Mucosa of descending colon (tissue), 3 donors: ENCODE measurements at regions not wholly inside any gene's neighbourhood (a gene's known extent, or its start where the extent isn't known, plus 50 kb on each side); places are given as distances from the start of the nearest gene placed in this dataset.

Experiments
- ATAC-seq: fragments of 200-7000 bp; cut with Tn5 transposase; one replicate; pipeline ENCODE4 v1.9.1; 2020; ENCODE audit warnings: mild to moderate bottlenecking, moderate library complexity
- DNase-seq, 3 donors: peaks; one replicate each; pipeline ENCODE4 v3.0.0-alpha.2; 2020
- H3K36me3 ChIP-seq: fragments of 200-600 bp; one replicate; pipeline ENCODE4 v1.8.0; 2021; ENCODE audit warnings: low read depth, mild to moderate bottlenecking
- H3K4me1 ChIP-seq: fragments of 200-600 bp; one replicate; pipeline ENCODE4 v1.8.0; 2021; ENCODE audit warnings: low read depth, mild to moderate bottlenecking
- H3K4me3 ChIP-seq: fragments of 200-600 bp; one replicate; pipeline ENCODE4 v1.8.0; 2021; ENCODE audit warnings: mild to moderate bottlenecking
- H3K9me3 ChIP-seq: fragments of 200-600 bp; one replicate; pipeline ENCODE4 v1.8.0; 2021; ENCODE audit warnings: mild to moderate bottlenecking
- CTCF ChIP-seq: fragments of 200-600 bp; IDR thresholded peaks from one replicate; pipeline ENCODE4 v1.8.0; 2022; ENCODE audit warnings: antibody characterized with exemption, mild to moderate bottlenecking
- intact Hi-C, 2 donors: fragments of 100-400 bp; cut with DNase I in 1 of 2; cut with micrococcal nuclease in 1 of 2; formaldehyde crosslinking; loops; one replicate each; pipeline versions ENCODE4 v1.11.0 to v1.11.1; 2022; cut with DNase I, micrococcal nuclease
- donor health status: DM: no; HTN: no; CAD: no; lungs with moderate emphysema.
- donor health status: DM: no; HTN: no; CAD: no.
- donor health status: DM: no; HTN: yes; CAD: no.

- no peaks in the 10 kb centered on the region for H3K4me1 ChIP-seq
- H3K36me3 ChIP-seq = no peaks in the 10 kb centered on the region
- ATAC-seq = no peak
- intact Hi-C loops = no loop called here
- TF ChIP-seq CTCF = no peak
- H3K4me3 ChIP-seq = no peak overlapping the region
- H3K9me3 ChIP-seq = no peaks in the 10 kb centered on the region
- no peak for DNase-seq
Measured at GRCh38 chr16:86067516-86067915, 168.6 kb downstream of the IRF8 start.

GRCh38 chr16:86067936-86068335, 169.0 kb downstream of the IRF8 start:
- TF ChIP-seq CTCF = no peak
- no peak overlapping the region for H3K4me3 ChIP-seq
- intact Hi-C loops = no loop called here
- no peaks in the 10 kb centered on the region for H3K9me3 ChIP-seq
- no peaks in the 10 kb centered on the region for H3K36me3 ChIP-seq
- H3K4me1 ChIP-seq = no peaks in the 10 kb centered on the region
- DNase-seq (no peak), ATAC-seq (no peak)

- intact Hi-C loops = no loop called here
- Histone ChIP-seq H3K4me3 (no peak overlapping the region), H3K4me1 (no peaks in the 10 kb centered on the region), H3K36me3 (no peaks in the 10 kb centered on the region), H3K9me3 (no peaks in the 10 kb centered on the region)
- DNase-seq (no peak), ATAC-seq (no peak)
- TF ChIP-seq CTCF = no peak
Measured at GRCh38 chr16:86068722-86069121, 169.8 kb downstream of the IRF8 start.

GRCh38 chr16:86069736-86070298, 170.9 kb downstream of the IRF8 start:
- Histone ChIP-seq H3K4me3 (no peak overlapping the region), H3K4me1 (no peaks in the 10 kb centered on the region), H3K36me3 (no peaks in the 10 kb centered on the region), H3K9me3 (no peaks in the 10 kb centered on the region)
- TF ChIP-seq CTCF = no peak
- intact Hi-C loops = loop anchor here (5.0 to 10.0 kb wide), 2 partner anchors 445 to 452 kb away; partner anchors contain the start of gene FOXF1 (in 1 of the 2)
- ATAC-seq (no peak), DNase-seq (no peak)

- DNase-seq (no peak), ATAC-seq (peak; percentile 23)
- no peaks in the 10 kb centered on the region for H3K9me3 ChIP-seq
- no peaks in the 10 kb centered on the region for H3K4me1 ChIP-seq
- no peak overlapping the region for H3K4me3 ChIP-seq
- no peaks in the 10 kb centered on the region for H3K36me3 ChIP-seq
- TF ChIP-seq CTCF = no peak
- intact Hi-C loops = loop anchor here (5.0 to 10.0 kb wide), 2 partner anchors 444 to 452 kb away; partner anchors contain the start of gene FOXF1 (in 1 of the 2)
Measured at GRCh38 chr16:86070484-86070883, 171.5 kb downstream of the IRF8 start.

GRCh38 chr16:86070971-86071370, 172.0 kb downstream of the IRF8 start:
- intact Hi-C loops = loop anchor here (5.0 to 10.0 kb wide), 2 partner anchors 444 to 451 kb away; partner anchors contain the start of gene FOXF1 (in 1 of the 2)
- no peak for TF ChIP-seq CTCF
- Histone ChIP-seq H3K9me3 (no peaks in the 10 kb centered on the region), H3K4me3 (no peak overlapping the region), H3K36me3 (no peaks in the 10 kb centered on the region), H3K4me1 (no peaks in the 10 kb centered on the region)
- DNase-seq (no peak), ATAC-seq (no peak)
